BLaER1 (cell line): ENCODE measurements at regions not wholly inside any gene's neighbourhood (a gene's known extent, or its start where the extent isn't known, plus 50 kb on each side); places are given as distances from the start of the nearest gene placed in this dataset.

Source experiments
- H3K27ac ChIP-seq: shearing (Covaris generic); formaldehyde crosslinking; 2 replicates; pipeline ENCODE4 v1.8.1; 2022
- H3K27me3 ChIP-seq: shearing (Covaris generic); formaldehyde crosslinking; 2 replicates; pipeline ENCODE4 v1.8.1; 2022
- H3K36me3 ChIP-seq: shearing (Covaris generic); formaldehyde crosslinking; 2 replicates; pipeline ENCODE4 v1.8.1; 2022
- H3K4me1 ChIP-seq: shearing (Covaris generic); formaldehyde crosslinking; 2 replicates; pipeline ENCODE4 v1.8.1; 2022
- H3K4me2 ChIP-seq: shearing (Covaris generic); formaldehyde crosslinking; 2 replicates; pipeline ENCODE4 v1.8.1; 2022
- H3K4me3 ChIP-seq: shearing (Covaris generic); formaldehyde crosslinking; 2 replicates; pipeline ENCODE4 v1.8.1; 2022
- H3K9ac ChIP-seq: shearing (Covaris generic); formaldehyde crosslinking; 2 replicates; pipeline ENCODE4 v1.8.1; 2022
- H3K9me3 ChIP-seq: shearing (Covaris generic); formaldehyde crosslinking; 2 replicates; pipeline ENCODE4 v1.8.1; 2022
- H4K20me1 ChIP-seq: shearing (Covaris generic); formaldehyde crosslinking; 2 replicates; pipeline ENCODE4 v1.8.1; 2022
- Cebpa-rat ChIP-seq: shearing (Covaris generic); IDR thresholded peaks from 2 replicates; pipeline ENCODE4 v1.8.1; 2022

- H3K27me3 ChIP-seq = no peaks in the 10 kb centered on the region
- no peak overlapping the region for H3K9ac ChIP-seq
- H3K27ac ChIP-seq = no peak overlapping the region
- no peaks in the 10 kb centered on the region for H3K4me1 ChIP-seq
- H3K4me3 ChIP-seq = no peak overlapping the region
- TF ChIP-seq Cebpa-rat = no peak
- H3K4me2 ChIP-seq = no peak overlapping the region
- H3K36me3 ChIP-seq = no peaks in the 10 kb centered on the region
- no peaks in the 10 kb centered on the region for H3K9me3 ChIP-seq
- H4K20me1 ChIP-seq = no peaks in the 10 kb centered on the region
Observed at GRCh38 chr10:88221010-88221973, 357.9 kb downstream of the PTEN start.

DNA sequence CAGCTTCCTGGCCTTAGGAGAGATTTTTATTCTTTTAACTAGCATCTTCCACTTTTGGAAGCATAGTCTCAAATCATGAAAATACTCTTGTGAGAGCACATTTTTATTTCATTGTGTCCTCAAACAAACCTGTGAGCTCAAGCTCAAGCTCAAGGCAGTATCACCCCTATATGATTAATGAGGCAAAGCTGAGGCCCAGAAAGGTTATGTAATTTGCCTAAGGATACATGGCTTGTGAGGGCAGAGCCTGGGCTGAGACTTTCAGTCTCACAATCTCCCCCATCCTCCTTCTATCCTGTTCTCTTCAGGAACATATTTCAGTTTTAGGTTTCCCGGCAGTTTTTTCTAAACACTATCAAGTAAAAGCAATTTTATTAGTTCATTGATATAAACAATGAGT is 359.5 kb downstream of the PTEN start:
- Histone ChIP-seq H3K4me3 (no peak overlapping the region), H3K9ac (no peak overlapping the region), H3K27me3 (no peaks in the 10 kb centered on the region), H3K4me2 (no peak overlapping the region), H3K36me3 (no peaks in the 10 kb centered on the region), H3K27ac (no peak overlapping the region), H3K9me3 (no peaks in the 10 kb centered on the region), H4K20me1 (no peaks in the 10 kb centered on the region), H3K4me1 (no peaks in the 10 kb centered on the region)
- no peak for TF ChIP-seq Cebpa-rat
